Vagina (tissue), 2 donors: ENCODE measurements at regions not wholly inside any gene's neighbourhood (a gene's known extent, or its start where the extent isn't known, plus 50 kb on each side); places are given as distances from the start of the nearest gene placed in this dataset.

Experiments used
- CTCF ChIP-seq, 3 experiments: fragments of 450-650 bp in 2 of 3; fragments of 200-600 bp in 1 of 3; sonication (generic) in 1 of 3; IDR thresholded peaks; one replicate each; pipeline ENCODE4 v1.5.1; 2017 to 2019; ENCODE audit warnings: antibody characterized with exemption in 3 of 3, mild to moderate bottlenecking in 2 of 3, moderate library complexity in 2 of 3
- POLR2AphosphoS5 ChIP-seq, 2 donors: sonication (generic); formaldehyde crosslinking; IDR thresholded peaks; one replicate each; pipeline ENCODE4 v1.9.0; 2017; ENCODE audit warnings: antibody characterized with exemption in 2 of 2, mild to moderate bottlenecking in 2 of 2, low read depth in 1 of 2; ENCODE audit not compliant: insufficient read depth in 1 of 2

DNA sequence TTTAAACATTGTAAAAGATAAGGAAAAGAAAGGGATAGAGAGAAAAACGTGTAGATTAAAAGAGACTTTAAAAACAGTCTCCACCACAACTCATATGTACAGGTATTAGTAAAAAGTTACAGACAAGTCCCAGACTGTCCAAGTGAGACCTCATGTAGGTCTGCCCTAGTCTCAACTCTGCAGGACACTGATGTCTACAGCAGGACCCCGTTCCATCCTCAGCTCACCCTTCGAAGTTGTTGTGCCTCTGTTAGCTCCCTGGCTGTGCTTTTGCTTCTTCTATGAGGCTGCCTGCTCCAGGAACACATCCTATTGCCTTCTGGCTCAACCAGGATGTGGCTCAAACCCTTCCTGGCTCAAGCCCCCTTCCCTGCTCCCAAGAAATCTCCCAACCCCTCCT is 72.9 kb upstream of the FBXO28 start:
- TF ChIP-seq CTCF (IDR thresholded peaks at IDR 0.05) = no peak
- TF ChIP-seq POLR2AphosphoS5 (IDR thresholded peaks at IDR 0.05; ENCODE audit: insufficient read depth in 1 of 2, low read depth in 1 of 2) = no peak
